NCI-H2196 treated with DMSO at 0.1 percent for 48 hours (cell line): ENCODE measurements at regions not wholly inside any gene's neighbourhood (a gene's known extent, or its start where the extent isn't known, plus 50 kb on each side); places are given as distances from the start of the nearest gene placed in this dataset.
"Not testable (repeated sequence)": the region's sequence is repeated elsewhere in the genome, so short reads cannot be mapped to it uniquely, and the experiment has no call there.

Experiments
- DNase-seq: peaks from one replicate; lab custom pipeline; 2025; ENCODE audit not compliant: unreplicated experiment; lab: John Stamatoyannopoulos, UW

DNA sequence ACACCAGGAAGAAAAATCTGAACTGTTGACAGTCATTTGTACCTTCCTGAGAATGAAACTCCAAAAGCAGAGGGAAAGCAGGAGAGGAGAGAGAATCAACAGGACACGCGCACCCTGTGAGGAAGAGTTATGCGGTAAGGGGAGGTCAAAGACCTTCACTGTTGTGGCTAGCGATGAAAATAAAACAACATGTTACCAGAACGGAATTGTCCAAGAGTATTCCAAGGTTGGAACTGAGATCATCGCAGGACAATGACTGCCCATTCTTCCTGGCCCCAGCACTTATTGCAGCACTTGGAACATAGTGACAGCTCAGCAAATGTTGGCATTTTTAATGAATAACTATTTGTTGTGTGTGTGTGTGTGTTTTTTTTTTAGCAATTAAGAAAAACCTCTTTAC, 176.0 kb upstream of the TSC22D1 start:
- no peak for DNase-seq

DNA sequence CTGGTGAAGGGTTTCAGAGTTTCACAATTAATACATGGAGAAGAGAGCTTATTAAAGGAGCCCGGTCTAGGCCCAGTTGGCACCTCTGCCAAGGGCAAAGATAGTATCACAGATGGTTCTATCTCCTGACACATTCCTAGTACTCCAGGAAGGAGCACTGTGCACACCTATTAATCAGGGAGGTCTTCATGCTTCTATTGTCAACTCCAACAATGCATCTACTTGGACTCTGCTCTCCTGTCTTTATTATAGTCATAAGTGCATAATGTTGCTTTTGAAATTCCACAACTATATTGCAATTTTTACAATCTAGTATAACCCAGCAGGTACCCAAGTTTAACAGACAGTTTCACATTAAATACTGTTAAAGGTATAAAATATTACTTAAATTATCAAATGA, 174.5 kb upstream of the TSC22D1 start:
- DNase-seq: no peak

DNA sequence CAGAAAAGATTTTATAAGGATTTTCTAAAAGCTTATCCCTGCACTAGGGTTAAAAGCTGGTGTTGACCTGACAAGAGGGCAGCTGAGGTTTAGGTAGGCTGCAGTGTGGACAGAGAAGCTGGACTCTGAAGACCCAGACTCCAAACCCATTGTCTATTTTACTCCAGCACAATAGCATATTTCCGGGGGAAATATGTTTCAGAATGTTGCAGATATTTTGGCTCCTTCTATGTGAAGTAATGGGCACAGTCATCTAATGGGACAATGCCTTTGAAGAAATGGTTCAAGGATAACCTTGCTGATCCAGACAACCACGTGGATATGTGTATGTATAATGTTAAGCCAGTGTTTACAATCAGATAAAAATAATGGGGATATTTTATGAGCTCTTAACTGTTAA, 173.8 kb upstream of the TSC22D1 start:
- DNase-seq: no peak

DNA sequence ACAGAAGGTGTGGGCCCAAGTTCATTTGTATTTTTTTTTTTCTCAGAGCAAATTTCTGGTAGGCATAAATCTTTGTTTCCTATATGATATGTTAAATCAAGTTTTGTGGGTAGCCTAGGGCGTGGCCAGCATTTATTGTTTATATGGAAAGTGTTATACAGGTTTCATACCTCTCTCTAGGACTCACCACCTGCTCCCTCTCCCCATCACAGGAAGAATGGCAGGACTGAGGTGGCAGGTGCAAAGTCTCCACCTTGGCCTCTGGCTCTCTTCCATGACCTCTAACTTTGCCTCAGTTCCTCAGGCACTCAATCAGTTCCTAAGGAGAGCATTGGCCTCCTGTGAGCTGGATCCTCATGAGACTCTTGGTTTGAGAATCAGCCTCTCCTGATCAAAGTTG, 172.3 kb upstream of the TSC22D1 start:
- no peak for DNase-seq

DNA sequence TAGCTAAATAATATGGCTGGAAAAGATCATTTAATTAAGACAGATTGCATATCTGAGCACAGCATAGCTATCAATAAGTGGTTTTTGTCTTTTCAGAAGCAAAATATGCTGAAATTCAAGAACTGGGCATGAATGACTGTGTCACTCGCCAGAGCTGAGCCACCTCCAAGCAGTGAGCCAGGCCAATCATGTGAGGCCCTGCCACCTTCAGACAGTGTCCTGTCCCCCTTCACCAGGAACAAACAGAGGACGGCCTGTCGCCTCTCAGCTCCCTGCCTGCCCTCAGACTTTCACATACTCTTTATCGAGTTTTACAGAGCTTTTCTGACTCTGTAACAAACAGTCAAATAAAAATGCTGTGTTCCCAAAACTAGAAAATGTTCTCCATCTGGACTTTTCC, 171.0 kb upstream of the TSC22D1 start:
- DNase-seq: no peak

DNA sequence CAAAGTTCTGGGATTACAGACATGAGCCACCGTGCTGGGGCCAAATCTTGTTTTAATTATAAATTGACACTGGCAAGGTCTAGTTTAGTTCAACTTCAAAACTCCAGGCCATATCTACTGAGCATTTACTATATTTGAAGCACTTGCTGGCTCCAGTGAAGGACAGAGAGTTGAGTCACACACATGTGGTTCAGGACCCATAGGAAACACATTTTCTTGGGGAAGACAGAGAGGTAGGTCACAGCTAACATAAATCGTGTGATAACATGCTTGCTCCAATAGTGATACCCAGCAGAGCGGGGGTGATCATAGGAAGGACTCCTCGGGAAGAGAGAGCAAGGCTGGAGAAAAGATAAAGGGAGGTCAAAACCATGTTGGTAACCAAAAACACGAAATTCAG, 170.6 kb upstream of the TSC22D1 start:
- no peak for DNase-seq

DNA sequence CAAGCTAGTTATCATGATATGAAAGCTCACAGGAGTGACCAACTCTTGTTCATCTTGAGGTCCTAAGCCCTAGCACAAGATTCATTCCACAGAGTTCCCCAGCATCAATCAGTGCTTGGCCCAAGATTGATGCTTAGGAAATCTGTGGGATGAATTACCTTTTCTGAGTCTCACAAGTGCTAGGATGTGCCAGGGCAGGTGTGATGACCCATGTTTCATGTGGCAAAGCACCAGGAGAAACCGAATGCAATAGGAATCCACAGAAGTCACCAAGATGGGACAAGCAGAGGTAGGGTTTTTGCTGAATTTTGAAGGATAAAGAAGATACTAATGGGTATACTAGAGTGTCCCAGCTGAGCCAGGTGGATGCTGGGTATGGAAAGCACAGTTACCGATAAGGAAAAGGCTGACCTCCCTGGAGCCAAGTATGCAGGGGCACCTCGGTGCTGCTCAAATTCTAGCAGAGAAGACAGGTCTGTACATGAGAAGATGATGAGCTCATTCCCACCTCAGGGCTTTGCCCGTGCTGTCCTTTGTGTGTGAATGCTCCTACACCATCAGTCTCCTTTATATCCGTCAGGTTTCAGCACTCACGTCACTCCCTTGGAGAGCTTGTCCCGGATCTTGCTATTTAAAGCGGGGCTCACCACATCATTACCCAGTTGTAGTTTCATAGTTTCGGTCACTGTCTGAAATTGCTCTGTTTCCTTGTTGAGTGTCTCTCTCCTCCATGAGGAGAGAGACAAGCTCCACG, 168.9 kb upstream of the TSC22D1 start:
- no peak for DNase-seq

DNA sequence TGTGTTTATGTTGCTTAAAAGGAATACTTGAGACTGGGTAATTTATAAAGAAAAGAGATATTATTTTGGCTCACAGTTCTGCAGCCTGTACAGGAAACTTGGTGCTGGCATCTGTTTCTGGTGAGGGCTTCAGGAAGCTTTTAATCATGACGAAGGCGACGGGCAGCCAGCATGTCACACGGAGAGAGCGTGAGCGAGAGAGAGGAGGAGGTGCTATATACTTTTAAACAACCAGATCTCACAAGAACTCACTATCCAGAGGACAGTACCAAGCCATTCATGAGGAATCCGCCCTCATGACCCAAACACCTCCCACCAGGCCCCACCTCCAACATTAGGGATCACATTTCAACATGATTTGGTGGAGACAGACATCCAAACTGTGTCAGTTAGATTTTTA, 163.4 kb upstream of the TSC22D1 start:
- DNase-seq: no peak

DNA sequence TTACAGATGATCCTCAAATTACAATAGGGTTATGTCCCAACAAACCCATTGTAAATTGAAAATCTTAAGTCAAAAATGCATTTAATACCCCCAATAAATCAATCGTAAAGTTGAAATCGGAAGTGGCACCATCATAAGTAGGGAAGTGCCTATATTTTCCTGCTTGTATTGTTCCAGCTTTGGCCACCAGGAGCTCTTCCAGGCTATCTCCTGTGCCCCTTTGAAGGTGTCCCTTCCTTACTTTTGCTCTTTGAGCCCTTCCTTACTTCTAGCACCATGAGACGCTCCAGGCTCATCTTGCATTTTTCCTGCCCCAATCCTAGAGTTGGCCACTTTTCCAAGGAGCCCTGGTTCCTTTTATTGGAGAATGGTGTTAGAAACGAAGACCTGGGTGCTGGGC, 163.0 kb upstream of the TSC22D1 start:
- DNase-seq: no peak

DNA sequence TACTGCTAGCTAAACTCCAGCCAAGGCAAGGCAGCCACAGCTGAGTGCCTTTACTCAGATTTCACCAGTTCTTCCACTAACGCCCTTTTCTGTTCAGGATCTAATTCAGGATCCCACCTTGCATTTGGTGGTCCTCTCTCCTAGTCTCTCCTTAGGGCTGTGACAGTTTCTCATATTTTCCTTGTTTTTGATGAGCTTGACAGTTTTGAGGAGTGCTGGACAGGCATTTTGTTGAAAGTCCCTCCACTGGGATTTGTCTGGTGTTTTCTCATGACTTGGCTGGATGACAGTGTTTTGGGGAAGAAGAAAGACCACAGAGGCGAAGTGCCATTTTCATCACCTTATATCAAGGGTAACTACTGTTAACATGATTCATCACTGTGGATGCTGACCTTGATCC, 162.3 kb upstream of the TSC22D1 start:
- DNase-seq: no peak

DNA sequence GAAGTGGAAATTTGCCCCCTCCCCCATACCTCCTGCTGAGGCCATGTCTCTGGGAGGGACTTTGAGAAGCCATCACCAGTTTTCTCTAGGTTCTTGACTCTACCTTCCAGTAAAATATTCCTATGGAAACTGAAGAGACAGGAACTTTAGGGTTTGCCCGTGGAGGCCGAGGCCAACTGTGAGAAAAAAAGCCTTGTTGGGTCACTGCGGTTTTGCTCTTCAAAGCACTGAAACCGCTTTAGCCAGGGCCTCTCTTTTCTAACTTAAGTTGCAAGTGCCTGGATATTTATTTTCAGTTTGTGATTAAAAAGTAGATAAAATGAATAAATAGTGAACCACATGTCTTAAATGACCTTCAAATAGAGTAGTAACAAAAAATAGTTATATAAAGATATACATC, 159.7 kb upstream of the TSC22D1 start:
- DNase-seq: no peak

DNA sequence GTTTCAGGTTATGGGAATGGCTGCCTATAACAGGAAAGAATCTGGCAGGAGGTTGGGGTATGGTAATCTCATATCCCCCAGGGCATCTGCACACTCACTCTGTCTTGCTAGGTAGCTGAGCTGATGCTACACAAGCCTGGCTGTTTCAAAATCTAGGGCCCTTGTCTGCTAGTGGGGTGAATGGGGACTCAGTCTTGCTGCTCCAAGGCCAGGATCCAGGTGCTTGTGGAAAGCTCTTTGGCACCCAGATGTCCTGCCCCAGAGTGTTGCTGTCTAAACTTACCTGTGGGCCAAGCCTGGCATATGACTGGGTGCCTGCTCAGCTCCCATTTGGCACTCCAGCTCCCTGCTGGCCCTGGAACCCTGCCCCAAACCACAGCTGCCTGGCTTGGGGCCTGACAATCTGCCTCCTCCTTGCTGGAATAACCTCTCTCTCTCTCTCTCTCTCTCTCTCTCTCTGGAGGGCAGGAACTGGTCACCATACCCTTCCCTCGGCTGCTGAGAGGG, 158.1 kb upstream of the TSC22D1 start:
- DNase-seq: peak; percentile 13

DNA sequence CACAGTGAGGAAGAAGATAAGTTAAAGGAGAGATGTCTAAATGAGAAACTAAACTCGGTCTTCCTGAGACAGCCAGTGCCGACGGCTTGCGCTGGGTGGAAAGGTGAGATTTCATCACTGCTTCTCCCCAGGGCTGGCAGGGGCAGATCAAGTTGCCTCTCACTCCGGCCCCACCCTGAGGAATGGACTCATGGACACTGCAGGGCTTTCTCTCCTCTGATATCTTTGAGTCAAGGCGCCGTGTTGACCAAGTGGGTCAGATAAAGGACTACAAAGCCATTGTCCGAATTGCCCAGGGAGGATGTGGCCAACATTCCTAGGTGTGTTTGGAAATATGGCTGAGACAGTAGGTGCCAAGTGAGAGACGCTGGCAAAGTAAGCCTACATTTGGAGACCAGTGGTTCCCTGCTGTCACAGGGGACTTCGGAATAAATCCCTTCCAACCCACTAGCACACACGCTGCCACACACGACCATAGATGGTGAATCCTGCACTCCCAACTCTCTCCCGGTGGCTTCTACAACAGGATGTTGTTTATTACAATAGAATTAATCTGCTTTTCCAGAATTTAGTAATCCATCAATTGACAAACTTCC, 156.5 kb upstream of the TSC22D1 start:
- DNase-seq: no peak

DNA sequence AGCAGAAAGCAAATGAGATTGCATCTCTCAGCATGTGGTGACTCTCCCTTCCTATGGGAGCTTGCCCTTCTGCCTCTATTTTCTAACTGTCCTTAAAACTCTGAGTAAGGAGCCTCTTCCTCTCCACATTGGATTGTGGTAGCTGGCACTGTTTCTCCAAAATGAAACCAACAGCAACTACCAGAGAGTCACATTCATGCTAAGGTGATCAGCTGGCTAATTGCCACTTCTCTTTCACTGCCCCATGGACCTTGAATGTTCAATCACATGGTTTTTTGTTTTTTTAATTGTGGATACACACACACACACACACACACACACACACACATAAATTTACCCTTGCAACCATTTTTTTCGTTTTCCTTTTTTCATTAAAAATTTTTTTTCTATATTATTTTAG, 154.7 kb upstream of the TSC22D1 start:
- DNase-seq: no peak

DNA sequence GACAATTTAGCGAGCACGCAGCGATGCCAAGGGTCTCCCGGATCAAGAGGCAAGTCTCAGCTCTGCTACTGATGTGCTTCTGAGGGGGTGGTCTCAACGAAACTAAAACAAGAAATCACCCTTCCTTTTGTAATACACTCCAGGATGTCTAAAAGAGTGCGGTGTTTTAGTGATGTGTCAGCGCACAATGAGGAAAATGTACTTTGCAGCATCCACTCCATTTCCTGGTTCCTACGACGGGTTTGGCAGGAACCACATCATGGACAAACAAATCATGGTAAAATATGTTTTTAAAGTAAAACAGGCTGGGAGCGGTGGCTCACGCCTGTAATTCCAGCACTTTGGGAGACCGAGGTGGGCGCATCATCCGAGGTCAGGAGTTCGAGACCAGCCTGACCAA, 154.0 kb upstream of the TSC22D1 start:
- DNase-seq: no peak

DNA sequence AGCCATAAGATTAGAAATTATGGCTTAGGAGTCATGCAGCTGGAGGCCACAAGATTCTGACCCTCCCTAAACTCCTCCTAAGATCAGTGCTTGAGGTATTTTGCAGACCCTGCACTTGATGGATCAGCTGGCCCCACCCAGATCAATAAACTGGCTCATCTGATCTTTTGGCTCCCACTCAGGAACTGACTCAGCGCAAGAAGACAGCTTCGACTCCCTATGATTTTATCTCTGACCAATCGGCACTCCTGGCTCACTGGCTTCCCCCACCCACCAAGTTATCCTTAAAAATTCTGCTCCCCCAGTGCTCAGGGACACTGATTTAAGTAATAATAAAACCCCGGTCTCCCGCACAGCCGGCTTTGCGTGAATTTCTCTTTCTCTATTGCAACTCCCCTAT, 151.5 kb upstream of the TSC22D1 start:
- not testable (repeated sequence) for DNase-seq

DNA sequence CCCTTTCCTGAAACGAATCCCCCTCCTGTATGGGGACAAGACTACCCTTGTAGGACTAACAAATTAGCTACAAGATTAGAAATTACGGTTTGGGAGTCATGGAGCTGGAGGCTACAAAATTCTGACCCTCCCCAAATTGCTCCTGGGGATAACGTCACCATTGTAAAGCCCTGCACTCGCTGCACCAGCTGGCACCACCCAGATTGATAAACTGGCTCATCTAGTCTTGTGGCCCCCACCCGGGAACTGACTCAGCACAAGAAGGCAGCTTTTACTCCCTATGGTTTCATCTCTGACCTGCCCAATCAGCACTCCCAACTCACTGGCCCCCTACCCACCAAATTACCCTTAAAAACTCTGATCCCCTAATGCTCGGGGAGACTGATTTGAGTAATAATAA, 150.6 kb upstream of the TSC22D1 start:
- no peak for DNase-seq

DNA sequence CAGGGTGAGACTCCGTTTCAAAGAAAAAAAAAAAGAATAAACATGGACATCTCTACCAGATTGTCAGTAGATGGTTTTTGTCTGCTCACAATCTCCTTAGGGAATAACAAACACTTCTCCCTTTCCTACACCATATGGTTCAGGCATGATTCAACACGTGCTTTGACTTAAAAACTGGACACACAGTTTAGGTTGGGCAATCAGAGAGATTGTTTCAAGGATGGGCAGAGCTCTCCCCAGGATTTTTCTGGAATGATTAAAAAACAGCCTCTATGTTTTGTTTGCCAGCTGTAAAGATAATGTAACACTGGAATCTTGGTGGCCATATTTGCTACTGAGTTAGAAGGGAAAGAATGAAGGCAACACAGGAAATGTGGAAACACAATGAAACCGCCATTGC, 150.1 kb upstream of the TSC22D1 start:
- no peak for DNase-seq

DNA sequence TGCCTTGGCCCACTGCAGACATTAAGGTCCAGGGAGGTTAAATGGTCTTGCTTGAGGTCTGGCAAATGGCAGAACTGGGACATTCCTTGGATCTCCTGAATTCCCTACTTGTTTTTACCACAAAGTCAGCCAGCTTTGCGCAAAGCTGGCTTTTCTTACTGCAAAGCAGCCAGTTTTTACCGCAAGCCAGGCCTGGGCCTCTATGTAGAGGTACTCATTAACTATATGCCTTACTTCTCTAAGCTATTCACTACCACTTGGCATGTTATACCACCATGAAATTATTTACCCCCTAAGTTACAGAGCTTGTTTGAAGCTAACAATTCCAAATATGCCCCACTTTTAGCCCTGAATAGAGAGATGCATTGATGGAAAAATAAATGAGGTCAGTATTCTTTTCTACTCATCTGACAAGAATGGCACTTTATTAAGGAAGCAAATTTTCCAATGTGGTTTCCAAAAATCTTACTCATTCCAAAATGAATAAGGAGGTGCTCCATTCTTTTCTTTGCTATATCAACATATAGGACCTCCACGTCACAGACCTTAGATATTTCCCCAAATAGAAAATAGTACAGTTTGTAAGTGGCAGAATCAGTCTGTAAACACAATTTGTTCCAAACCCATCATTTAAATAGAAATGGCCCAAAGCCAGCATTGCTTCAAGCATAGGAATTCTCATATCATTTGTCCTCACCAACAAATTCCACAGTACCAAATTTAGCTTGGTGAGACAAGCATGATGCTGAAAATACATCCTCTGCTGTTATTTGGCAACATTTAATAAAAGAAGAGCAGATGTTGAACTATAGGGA, 143.9 kb upstream of the TSC22D1 start:
- no peak for DNase-seq

DNA sequence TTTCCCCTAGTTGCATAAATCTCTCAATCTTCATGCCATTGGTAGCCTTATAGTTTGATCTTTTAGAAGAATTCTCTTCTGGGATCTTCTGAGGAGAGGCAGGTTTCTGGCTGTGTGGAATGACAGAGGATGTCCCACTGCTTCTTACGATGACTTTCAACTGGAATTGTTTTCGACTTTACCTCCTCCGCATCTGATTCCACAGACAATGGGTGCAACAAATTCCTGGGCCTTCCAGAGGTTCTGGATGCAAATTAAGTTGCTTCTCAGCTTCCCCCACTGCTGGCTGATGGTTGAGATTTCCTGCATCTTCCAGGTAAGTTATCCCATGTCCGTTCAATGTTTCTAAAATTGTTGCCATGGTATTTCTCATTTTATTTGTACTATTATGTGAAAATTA, 142.3 kb upstream of the TSC22D1 start:
- DNase-seq: no peak

DNA sequence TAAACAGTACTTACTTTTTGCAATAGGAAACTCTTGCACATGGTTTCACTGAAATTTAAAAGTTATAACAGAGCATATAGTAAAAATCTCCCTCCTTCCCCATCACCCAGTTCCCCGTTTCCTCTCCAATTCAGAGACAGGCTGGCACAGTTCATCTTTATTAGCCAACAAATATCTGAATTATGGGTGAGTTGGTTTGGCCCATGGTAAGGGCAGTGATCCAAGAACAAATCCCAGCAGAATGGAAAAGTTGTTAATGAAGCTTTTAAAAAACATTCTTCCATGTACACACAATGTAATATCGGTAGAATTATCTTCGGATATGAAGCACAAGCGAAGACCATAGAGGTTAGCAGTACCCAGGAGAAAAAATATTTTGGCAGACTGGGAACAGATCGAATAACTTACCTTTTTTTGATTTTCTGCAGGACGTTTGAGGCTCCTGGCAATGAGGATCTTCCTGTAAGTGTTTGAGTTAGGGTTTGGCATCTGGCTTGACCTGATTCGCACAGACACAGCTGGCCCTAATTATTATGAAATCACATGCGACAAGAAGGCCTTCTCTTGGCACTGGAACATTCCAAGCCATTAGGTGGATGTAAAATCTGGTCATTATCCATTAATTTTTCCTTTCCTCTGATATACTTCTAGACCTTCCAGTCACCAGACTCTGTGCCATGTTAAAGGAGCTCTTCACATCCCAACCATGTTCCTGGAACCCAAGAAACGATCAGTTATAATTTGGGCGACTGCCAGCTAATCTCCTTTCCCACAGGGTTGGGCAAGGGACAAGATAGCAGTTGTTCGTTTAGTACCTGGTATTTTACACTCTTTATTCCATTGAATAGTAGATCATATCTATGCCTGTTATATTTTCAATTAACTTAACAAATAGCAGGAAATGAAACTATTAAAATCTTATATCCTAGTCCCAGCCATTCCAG, 139.4 kb upstream of the TSC22D1 start:
- DNase-seq: no peak
